ENCODE measurements at regions not wholly inside any gene's neighbourhood (a gene's known extent, or its start where the extent isn't known, plus 50 kb on each side); places are given as distances from the start of the nearest gene placed in this dataset.

- ChIA-PET CTCF (no interaction called here), POLR2A (ENCODE audit: low non-redundant PET) (no interaction called here)
Measured at GRCh38 chr5:5591567-5591966, 169.1 kb downstream of the ICE1 start.

GRCh38 chr5:5589857-5590256, 167.4 kb downstream of the ICE1 start:
- TF ChIP-seq CTCF (conservative IDR thresholded peaks at IDR 0.05; ENCODE audit: low read depth): no peak
- DNase-seq (ENCODE audit: low spot score): no peak
- CTCF ChIA-PET: no interaction called here
- POLR2A ChIA-PET (ENCODE audit: low non-redundant PET): no interaction called here
- H3K27ac ChIP-seq: no peak overlapping the region

More at GRCh38 chr5:5591567-5591966, 169.1 kb downstream of the ICE1 start:
- TF ChIP-seq CTCF (conservative IDR thresholded peaks at IDR 0.05; ENCODE audit: low read depth): no peak
- no peak overlapping the region for H3K27ac ChIP-seq
- no peak for DNase-seq (ENCODE audit: low spot score)

- H3K27ac ChIP-seq: no peak overlapping the region
- POLR2A ChIA-PET (ENCODE audit: low non-redundant PET): no interaction called here
- TF ChIP-seq CTCF (conservative IDR thresholded peaks at IDR 0.05; ENCODE audit: low read depth): no peak
- no peak for DNase-seq (ENCODE audit: low spot score)
- CTCF ChIA-PET: interaction anchor here (0.7 kb wide), 1 partner anchor 516 kb away, joined by 4 read pairs; no protein-coding TSS in a partner anchor
Measured at GRCh38 chr5:5588887-5589826, 166.7 kb downstream of the ICE1 start.

GRCh38 chr5:5588386-5588785, 165.9 kb downstream of the ICE1 start:
- CTCF ChIA-PET: interaction anchor here (0.7 kb wide), 1 partner anchor 516 kb away, joined by 4 read pairs; no protein-coding TSS in a partner anchor
- no peak for DNase-seq (ENCODE audit: low spot score)
- POLR2A ChIA-PET (ENCODE audit: low non-redundant PET): no interaction called here
- no peak overlapping the region for H3K27ac ChIP-seq
- no peak for TF ChIP-seq CTCF (conservative IDR thresholded peaks at IDR 0.05; ENCODE audit: low read depth)

- H3K27ac ChIP-seq: no peak overlapping the region
- DNase-seq (ENCODE audit: low spot score): no peak
- TF ChIP-seq CTCF (conservative IDR thresholded peaks at IDR 0.05; ENCODE audit: low read depth): no peak
- POLR2A ChIA-PET (ENCODE audit: low non-redundant PET): no interaction called here
- CTCF ChIA-PET: no interaction called here
Measured at GRCh38 chr5:5587474-5587873, 165.0 kb downstream of the ICE1 start.

GRCh38 chr5:5586721-5587120, 164.2 kb downstream of the ICE1 start:
- DNase-seq (ENCODE audit: low spot score): no peak
- no peak overlapping the region for H3K27ac ChIP-seq
- POLR2A ChIA-PET (ENCODE audit: low non-redundant PET): no interaction called here
- CTCF ChIA-PET: no interaction called here
- TF ChIP-seq CTCF (conservative IDR thresholded peaks at IDR 0.05; ENCODE audit: low read depth): no peak
